ENCODE measurements at regions not wholly inside any gene's neighbourhood (a gene's known extent, or its start where the extent isn't known, plus 50 kb on each side); places are given as distances from the start of the nearest gene placed in this dataset.

GRCh38 chr6:81084776-81085430 lies 667.6 kb downstream of the TENT5A start:
- H3K27me3 ChIP-seq: no peaks in the 10 kb centered on the region
- H3K4me1 ChIP-seq (ENCODE audit: control insufficient read depth in 1 of 2, insufficient read depth in 1 of 2, low read depth in 1 of 2, low read length in 1 of 2): no peaks in the 10 kb centered on the region
- H3K4me3 ChIP-seq (ENCODE audit: low read depth in 1 of 2, low read length in 1 of 2): no peak overlapping the region
- H3K27ac ChIP-seq: no peak overlapping the region
- TF ChIP-seq, protein P1, sequence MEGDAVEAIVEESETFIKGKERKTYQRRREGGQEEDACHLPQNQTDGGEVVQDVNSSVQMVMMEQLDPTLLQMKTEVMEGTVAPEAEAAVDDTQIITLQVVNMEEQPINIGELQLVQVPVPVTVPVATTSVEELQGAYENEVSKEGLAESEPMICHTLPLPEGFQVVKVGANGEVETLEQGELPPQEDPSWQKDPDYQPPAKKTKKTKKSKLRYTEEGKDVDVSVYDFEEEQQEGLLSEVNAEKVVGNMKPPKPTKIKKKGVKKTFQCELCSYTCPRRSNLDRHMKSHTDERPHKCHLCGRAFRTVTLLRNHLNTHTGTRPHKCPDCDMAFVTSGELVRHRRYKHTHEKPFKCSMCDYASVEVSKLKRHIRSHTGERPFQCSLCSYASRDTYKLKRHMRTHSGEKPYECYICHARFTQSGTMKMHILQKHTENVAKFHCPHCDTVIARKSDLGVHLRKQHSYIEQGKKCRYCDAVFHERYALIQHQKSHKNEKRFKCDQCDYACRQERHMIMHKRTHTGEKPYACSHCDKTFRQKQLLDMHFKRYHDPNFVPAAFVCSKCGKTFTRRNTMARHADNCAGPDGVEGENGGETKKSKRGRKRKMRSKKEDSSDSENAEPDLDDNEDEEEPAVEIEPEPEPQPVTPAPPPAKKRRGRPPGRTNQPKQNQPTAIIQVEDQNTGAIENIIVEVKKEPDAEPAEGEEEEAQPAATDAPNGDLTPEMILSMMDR (IDR thresholded peaks at IDR 0.05): no peak
- no peaks in the 10 kb centered on the region for H3K36me3 ChIP-seq
- no peaks in the 10 kb centered on the region for H3K9me3 ChIP-seq

DNA sequence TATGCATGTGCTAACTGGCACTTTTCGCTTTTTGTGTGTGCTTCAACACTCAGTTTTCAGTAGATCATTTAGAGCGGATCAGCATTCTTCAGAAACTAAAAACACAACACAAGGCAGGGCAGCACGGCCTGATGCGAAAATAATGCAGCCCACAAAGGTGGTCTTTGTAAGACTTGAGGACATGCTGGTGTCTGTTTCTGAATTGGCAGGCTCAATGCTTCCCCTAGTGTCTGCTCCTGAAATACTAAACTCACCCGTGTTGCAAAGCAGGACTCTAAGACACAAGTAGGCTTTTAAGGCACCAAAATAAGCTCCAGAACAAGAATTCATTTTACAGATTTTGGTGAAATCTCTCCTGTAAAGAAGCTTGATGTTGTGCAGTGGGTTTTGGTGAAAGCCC lies 676.5 kb downstream of the TENT5A start:
- no peaks in the 10 kb centered on the region for H3K27me3 ChIP-seq
- TF ChIP-seq, protein P1 (IDR thresholded peaks at IDR 0.05): no peak
- no peaks in the 10 kb centered on the region for H3K36me3 ChIP-seq
- H3K4me3 ChIP-seq (ENCODE audit: low read depth in 1 of 2, low read length in 1 of 2): no peak overlapping the region
- no peak overlapping the region for H3K27ac ChIP-seq
- no peaks in the 10 kb centered on the region for H3K9me3 ChIP-seq
- H3K4me1 ChIP-seq (ENCODE audit: control insufficient read depth in 1 of 2, insufficient read depth in 1 of 2, low read depth in 1 of 2, low read length in 1 of 2): no peaks in the 10 kb centered on the region

DNA sequence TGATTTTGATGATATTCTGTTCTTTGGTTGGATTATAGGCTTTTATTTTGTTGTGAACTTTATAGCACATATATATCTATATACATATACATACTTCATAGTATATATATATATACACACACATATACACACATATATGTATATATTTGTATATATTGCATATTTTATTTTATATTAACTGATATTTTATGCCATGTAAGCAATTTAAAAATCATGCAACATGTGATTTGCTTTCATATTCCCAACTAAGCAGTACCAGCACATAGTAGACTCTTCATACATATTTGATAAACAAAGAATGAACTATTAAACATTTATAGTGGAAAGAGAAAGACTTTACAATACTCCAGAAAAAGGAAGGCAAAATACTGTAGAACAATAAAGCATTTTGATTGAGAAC lies 679.2 kb downstream of the TENT5A start:
- Histone ChIP-seq H3K27me3 (no peaks in the 10 kb centered on the region), H3K36me3 (no peaks in the 10 kb centered on the region), H3K9me3 (no peaks in the 10 kb centered on the region), H3K4me1 (ENCODE audit: control insufficient read depth in 1 of 2, insufficient read depth in 1 of 2, low read depth in 1 of 2, low read length in 1 of 2) (no peaks in the 10 kb centered on the region), H3K27ac (no peak overlapping the region), H3K4me3 (ENCODE audit: low read depth in 1 of 2, low read length in 1 of 2) (no peak overlapping the region)
- TF ChIP-seq, protein P1 (IDR thresholded peaks at IDR 0.05): no peak

DNA sequence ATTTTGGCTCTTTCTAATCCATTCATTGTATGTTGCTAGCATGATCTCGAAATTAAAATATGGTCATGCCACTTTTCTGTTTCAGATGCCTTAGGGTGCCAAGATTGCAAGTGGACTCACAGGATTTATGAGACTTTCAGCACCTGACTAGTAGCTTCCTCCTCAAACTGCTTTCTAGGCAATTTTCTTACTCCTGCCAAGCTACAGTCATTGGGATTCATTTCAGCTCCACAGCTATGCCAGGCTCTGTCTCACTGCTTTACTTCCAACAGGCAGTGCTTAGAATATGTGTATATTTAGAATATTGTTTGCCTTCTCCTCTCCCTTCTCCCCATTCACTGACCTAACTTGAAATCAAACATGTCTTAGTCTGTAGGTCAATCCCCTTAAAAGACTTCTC lies 681.4 kb downstream of the TENT5A start:
- no peak overlapping the region for H3K4me3 ChIP-seq (ENCODE audit: low read depth in 1 of 2, low read length in 1 of 2)
- H3K4me1 ChIP-seq (ENCODE audit: control insufficient read depth in 1 of 2, insufficient read depth in 1 of 2, low read depth in 1 of 2, low read length in 1 of 2): no peaks in the 10 kb centered on the region
- TF ChIP-seq, protein P1 (IDR thresholded peaks at IDR 0.05): no peak
- H3K9me3 ChIP-seq: no peaks in the 10 kb centered on the region
- no peak overlapping the region for H3K27ac ChIP-seq
- H3K36me3 ChIP-seq: no peaks in the 10 kb centered on the region
- no peaks in the 10 kb centered on the region for H3K27me3 ChIP-seq

DNA sequence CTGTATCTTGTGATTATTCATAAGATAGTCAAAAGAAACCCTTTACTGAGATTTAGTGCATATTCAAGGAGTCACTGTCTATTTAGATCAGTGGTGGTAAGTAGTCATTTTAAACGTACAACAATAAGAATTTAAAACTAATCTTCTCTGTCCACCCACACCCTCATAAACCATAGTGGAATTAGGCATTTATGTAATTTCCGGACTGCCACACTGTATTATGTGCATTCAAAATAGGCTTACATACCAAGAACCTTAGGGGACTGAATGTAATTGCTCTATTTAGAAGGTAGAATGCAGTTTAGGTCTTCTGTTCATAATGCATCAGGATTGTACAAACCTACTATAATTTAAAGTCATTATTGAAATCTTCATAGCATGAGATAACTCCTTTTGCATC lies 685.4 kb downstream of the TENT5A start:
- Histone ChIP-seq H3K36me3 (no peaks in the 10 kb centered on the region), H3K27ac (no peak overlapping the region), H3K4me1 (ENCODE audit: control insufficient read depth in 1 of 2, insufficient read depth in 1 of 2, low read depth in 1 of 2, low read length in 1 of 2) (no peaks in the 10 kb centered on the region), H3K4me3 (ENCODE audit: low read depth in 1 of 2, low read length in 1 of 2) (no peak overlapping the region), H3K9me3 (no peaks in the 10 kb centered on the region), H3K27me3 (no peaks in the 10 kb centered on the region)
- TF ChIP-seq, protein P1 (IDR thresholded peaks at IDR 0.05): no peak

Data from neutrophil (primary cell).